Smooth muscle cell (in vitro differentiated cells): ENCODE measurements at regions not wholly inside any gene's neighbourhood (a gene's known extent, or its start where the extent isn't known, plus 50 kb on each side); places are given as distances from the start of the nearest gene placed in this dataset.

Experiments used
- DNase-seq: peaks from one replicate; lab custom pipeline; 2025; ENCODE audit not compliant: unreplicated experiment; lab: John Stamatoyannopoulos, UW
- H2AFZ ChIP-seq: fragments of 200-600 bp; sonication (generic); 2 replicates; pipeline ENCODE4 v1.6.0; 2016; ENCODE audit warnings: antibody characterized with exemption, low read depth, mild to moderate bottlenecking
- H3F3A ChIP-seq: fragments of 200-600 bp; sonication (generic); 2 replicates; pipeline ENCODE4 v1.6.0; 2017; ENCODE audit warnings: antibody characterized with exemption, low read depth
- H3K27ac ChIP-seq: fragments of 200-600 bp; sonication (generic); 2 replicates; pipeline ENCODE4 v1.5.1; 2016; ENCODE audit warnings: low read depth, mild to moderate bottlenecking
- H3K27me3 ChIP-seq: fragments of 200-600 bp; sonication (generic); 2 replicates; pipeline ENCODE4 v1.6.1; 2016; ENCODE audit warnings: low read depth, mild to moderate bottlenecking
- H3K36me3 ChIP-seq: fragments of 200-600 bp; sonication (generic); 2 replicates; pipeline ENCODE4 v1.5.1; 2016; ENCODE audit warnings: low read depth
- H3K4me1 ChIP-seq: fragments of 200-600 bp; sonication (generic); 2 replicates; pipeline ENCODE4 v1.5.1; 2016; ENCODE audit warnings: low read depth
- H3K4me2 ChIP-seq: fragments of 200-600 bp; sonication (generic); 2 replicates; pipeline ENCODE4 v1.6.0; 2016; ENCODE audit warnings: mild to moderate bottlenecking
- H3K4me3 ChIP-seq: fragments of 200-600 bp; sonication (generic); 2 replicates; pipeline ENCODE4 v1.5.1; 2016; ENCODE audit warnings: mild to moderate bottlenecking
- H3K79me2 ChIP-seq: fragments of 200-600 bp; sonication (generic); 2 replicates; pipeline ENCODE4 v1.6.0; 2016; ENCODE audit warnings: low read depth, mild to moderate bottlenecking
- H3K9ac ChIP-seq: fragments of 200-600 bp; sonication (generic); 2 replicates; pipeline ENCODE4 v1.6.0; 2016; ENCODE audit warnings: low read depth
- H3K9me3 ChIP-seq: fragments of 200-600 bp; sonication (generic); replicated peaks from 2 replicates; pipeline ENCODE4 v1.5.1; 2016; ENCODE audit warnings: low read depth
- H4K20me1 ChIP-seq: fragments of 200-600 bp; sonication (generic); 2 replicates; pipeline ENCODE4 v1.6.0; 2016; ENCODE audit warnings: low read depth
- CTCF ChIP-seq: fragments of 200-600 bp; sonication (generic); IDR thresholded peaks from 2 replicates; pipeline ENCODE4 v1.5.1; 2017; ENCODE audit warnings: borderline replicate concordance, mild to moderate bottlenecking, antibody characterized with exemption; ENCODE audit not compliant: insufficient read depth, poor library complexity, severe bottlenecking
- WGBS: methylation state at CpG from one replicate; pipeline ENCODE4 v1.1.7; 2016; ENCODE audit warnings: low lambda C conversion rate; 5-methylcytosine and 5-hydroxymethylcytosine counted together

- Histone ChIP-seq H3K9ac (no peak overlapping the region), H3K36me3 (no peaks in the 10 kb centered on the region), H3K27me3 (no peaks in the 10 kb centered on the region), H3K4me1 (no peaks in the 10 kb centered on the region), H3K79me2 (no peaks in the 10 kb centered on the region), H3F3A (no peaks in the 10 kb centered on the region), H3K27ac (no peak overlapping the region), H3K9me3 (no peaks in the 10 kb centered on the region), H3K4me3 (no peak overlapping the region), H3K4me2 (no peak overlapping the region), H2AFZ (no peak overlapping the region), H4K20me1 (no peaks in the 10 kb centered on the region)
- no peak for DNase-seq
- 95% methylated on average over 44 of the region's 44 CpGs for WGBS
- no peak for TF ChIP-seq CTCF
Measured at GRCh38 chrX:131795442-131796229, 227.5 kb upstream of the STK26 start.

GRCh38 chrX:131801066-131801465 lies 222.0 kb upstream of the STK26 start:
- Histone ChIP-seq H3K4me3 (no peak overlapping the region), H3K4me2 (no peak overlapping the region), H3K27ac (no peak overlapping the region), H3K36me3 (no peaks in the 10 kb centered on the region), H2AFZ (no peak overlapping the region), H3F3A (no peaks in the 10 kb centered on the region), H3K9ac (no peak overlapping the region), H3K9me3 (no peaks in the 10 kb centered on the region), H3K79me2 (no peaks in the 10 kb centered on the region), H3K4me1 (no peaks in the 10 kb centered on the region), H3K27me3 (no peaks in the 10 kb centered on the region), H4K20me1 (no peaks in the 10 kb centered on the region)
- TF ChIP-seq CTCF, result no peak
- DNase-seq, result no peak
- WGBS, result 70% methylated on average over 1 of the region's 1 CpG

GRCh38 chrX:131801911-131802310 lies 221.2 kb upstream of the STK26 start:
- H3K4me1 ChIP-seq, result no peaks in the 10 kb centered on the region
- H3K27me3 ChIP-seq, result no peaks in the 10 kb centered on the region
- H3K4me2 ChIP-seq, result no peak overlapping the region
- no peak for TF ChIP-seq CTCF
- H3K9me3 ChIP-seq, result no peaks in the 10 kb centered on the region
- no peaks in the 10 kb centered on the region for H3K36me3 ChIP-seq
- H4K20me1 ChIP-seq, result no peaks in the 10 kb centered on the region
- WGBS, result 60% methylated on average over 2 of the region's 2 CpGs
- no peaks in the 10 kb centered on the region for H3F3A ChIP-seq
- no peaks in the 10 kb centered on the region for H3K79me2 ChIP-seq
- H3K9ac ChIP-seq, result no peak overlapping the region
- no peak overlapping the region for H2AFZ ChIP-seq
- no peak overlapping the region for H3K4me3 ChIP-seq
- no peak for DNase-seq
- no peak overlapping the region for H3K27ac ChIP-seq
